ENCODE measurements at regions not wholly inside any gene's neighbourhood (a gene's known extent, or its start where the extent isn't known, plus 50 kb on each side); places are given as distances from the start of the nearest gene placed in this dataset.

DNA sequence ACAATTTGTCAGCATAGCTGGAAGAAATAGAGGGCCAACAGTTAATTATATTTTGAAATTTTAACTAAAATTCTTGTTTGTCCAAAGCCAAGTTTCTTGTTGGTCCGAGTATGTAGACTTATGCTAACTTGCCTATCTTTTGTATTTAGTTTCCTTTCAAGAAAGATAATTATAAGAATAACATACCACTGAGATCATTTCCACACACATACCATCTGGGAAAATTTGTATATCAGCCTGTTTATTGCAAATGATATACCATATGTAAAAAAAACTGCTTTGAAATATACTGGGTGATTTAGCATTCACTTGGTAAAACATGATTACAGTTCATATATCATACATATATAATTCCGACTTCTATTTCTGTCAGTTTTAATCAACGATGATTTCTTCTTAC lies 84.7 kb upstream of the ANKRD50 start:
- Histone ChIP-seq H3K36me3 (ENCODE audit: control insufficient read depth, low read depth, low read length) (no peaks in the 10 kb centered on the region), H3K9ac (ENCODE audit: low read length) (no peak overlapping the region), H3K4me3 (ENCODE audit: low read length) (no peak overlapping the region), H3K27ac (ENCODE audit: low read length) (no peak overlapping the region), H3K4me1 (ENCODE audit: control insufficient read depth, low read depth, low read length) (no peaks in the 10 kb centered on the region), H3K9me3 (ENCODE audit: control insufficient read depth, low read depth, low read length) (no peaks in the 10 kb centered on the region), H3K27me3 (ENCODE audit: control insufficient read depth, insufficient read depth, low read length) (no peaks in the 10 kb centered on the region)

DNA sequence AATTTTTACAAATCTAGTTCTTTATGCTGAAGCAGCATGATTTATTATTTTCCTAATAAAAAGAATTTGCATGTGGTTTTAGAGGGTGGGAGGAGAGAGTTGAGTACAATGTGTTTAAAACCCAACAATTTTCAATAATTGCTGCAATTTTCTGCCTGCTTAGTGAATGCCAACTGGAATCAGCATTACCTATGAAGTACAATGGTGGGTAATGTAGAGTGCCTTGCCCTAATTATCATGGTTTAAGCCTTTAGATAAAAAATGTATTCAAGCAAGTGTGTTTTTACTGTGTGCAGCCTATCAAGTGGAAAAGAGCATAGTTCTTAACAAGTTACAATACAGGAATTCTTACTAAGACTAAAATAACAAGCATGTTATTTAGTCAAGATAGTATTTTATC lies 77.9 kb upstream of the ANKRD50 start:
- H3K4me3 ChIP-seq (ENCODE audit: low read length), result no peak overlapping the region
- H3K27me3 ChIP-seq (ENCODE audit: control insufficient read depth, insufficient read depth, low read length), result no peaks in the 10 kb centered on the region
- no peak overlapping the region for H3K9ac ChIP-seq (ENCODE audit: low read length)
- no peaks in the 10 kb centered on the region for H3K4me1 ChIP-seq (ENCODE audit: control insufficient read depth, low read depth, low read length)
- no peaks in the 10 kb centered on the region for H3K36me3 ChIP-seq (ENCODE audit: control insufficient read depth, low read depth, low read length)
- H3K27ac ChIP-seq (ENCODE audit: low read length), result no peak overlapping the region
- H3K9me3 ChIP-seq (ENCODE audit: control insufficient read depth, low read depth, low read length), result no peaks in the 10 kb centered on the region

DNA sequence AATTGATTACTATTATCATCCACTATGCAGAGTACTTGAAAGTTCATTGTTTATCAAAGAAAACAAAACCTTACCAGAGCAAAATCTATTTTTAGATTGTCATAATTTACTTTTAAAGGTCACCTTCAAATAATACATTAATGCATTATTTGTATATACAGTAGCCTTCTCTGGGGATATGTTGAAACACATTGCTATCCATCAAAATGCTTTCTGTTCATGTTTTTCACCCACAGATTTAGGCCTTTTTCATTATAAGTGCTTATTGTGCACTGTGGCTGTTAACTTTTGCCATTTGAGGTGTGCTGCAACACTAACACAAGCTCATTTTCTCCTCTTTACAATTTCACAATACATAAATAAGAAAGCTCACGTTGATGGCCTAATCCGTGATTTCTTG lies 74.1 kb upstream of the ANKRD50 start:
- no peaks in the 10 kb centered on the region for H3K27me3 ChIP-seq (ENCODE audit: control insufficient read depth, insufficient read depth, low read length)
- H3K9me3 ChIP-seq (ENCODE audit: control insufficient read depth, low read depth, low read length), result no peaks in the 10 kb centered on the region
- no peak overlapping the region for H3K4me3 ChIP-seq (ENCODE audit: low read length)
- no peaks in the 10 kb centered on the region for H3K36me3 ChIP-seq (ENCODE audit: control insufficient read depth, low read depth, low read length)
- no peak overlapping the region for H3K9ac ChIP-seq (ENCODE audit: low read length)
- H3K4me1 ChIP-seq (ENCODE audit: control insufficient read depth, low read depth, low read length), result no peaks in the 10 kb centered on the region
- H3K27ac ChIP-seq (ENCODE audit: low read length), result no peak overlapping the region

DNA sequence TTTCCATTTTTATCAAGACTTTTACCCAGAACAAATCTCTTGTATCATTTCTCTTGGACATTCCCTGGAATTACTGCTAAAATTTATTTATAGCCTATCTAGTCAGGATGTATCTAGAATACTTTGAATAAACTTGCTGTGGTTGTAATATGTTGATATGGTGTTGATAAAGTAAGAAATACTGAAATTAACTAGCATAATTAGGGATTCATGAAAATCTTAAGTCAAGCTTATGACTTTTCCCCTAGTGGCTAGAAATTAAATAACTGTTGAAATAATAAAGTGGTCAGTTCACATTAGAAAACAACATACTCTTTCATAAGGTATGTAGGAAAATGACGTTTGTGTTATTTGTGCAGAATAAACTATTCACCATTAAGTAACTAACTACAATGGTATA lies 73.1 kb upstream of the ANKRD50 start:
- no peak overlapping the region for H3K27ac ChIP-seq (ENCODE audit: low read length)
- no peaks in the 10 kb centered on the region for H3K36me3 ChIP-seq (ENCODE audit: control insufficient read depth, low read depth, low read length)
- no peaks in the 10 kb centered on the region for H3K27me3 ChIP-seq (ENCODE audit: control insufficient read depth, insufficient read depth, low read length)
- H3K4me1 ChIP-seq (ENCODE audit: control insufficient read depth, low read depth, low read length), result no peaks in the 10 kb centered on the region
- H3K9ac ChIP-seq (ENCODE audit: low read length), result no peak overlapping the region
- H3K4me3 ChIP-seq (ENCODE audit: low read length), result no peak overlapping the region
- no peaks in the 10 kb centered on the region for H3K9me3 ChIP-seq (ENCODE audit: control insufficient read depth, low read depth, low read length)

DNA sequence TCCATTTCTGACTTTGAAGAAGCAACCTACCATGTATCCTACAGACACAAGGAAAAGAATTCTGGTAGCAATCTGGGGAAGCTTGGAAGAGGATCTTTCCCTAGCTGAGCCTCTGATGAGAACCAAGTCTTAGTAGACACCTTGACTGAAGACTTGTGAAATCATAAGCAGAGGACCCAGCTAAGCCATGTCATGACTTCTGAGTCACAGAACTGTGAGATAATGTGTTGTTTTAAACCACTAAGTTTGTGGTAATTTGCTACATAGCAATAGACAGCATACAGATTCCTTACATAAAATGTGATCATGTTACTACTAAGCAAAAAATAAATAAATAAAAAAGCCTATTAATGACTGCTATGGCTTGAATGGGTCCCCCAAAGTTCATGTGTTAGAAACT lies 71.3 kb upstream of the ANKRD50 start:
- Histone ChIP-seq H3K36me3 (ENCODE audit: control insufficient read depth, low read depth, low read length) (no peaks in the 10 kb centered on the region), H3K9ac (ENCODE audit: low read length) (no peak overlapping the region), H3K4me1 (ENCODE audit: control insufficient read depth, low read depth, low read length) (no peaks in the 10 kb centered on the region), H3K27me3 (ENCODE audit: control insufficient read depth, insufficient read depth, low read length) (no peaks in the 10 kb centered on the region), H3K4me3 (ENCODE audit: low read length) (no peak overlapping the region), H3K9me3 (ENCODE audit: control insufficient read depth, low read depth, low read length) (no peaks in the 10 kb centered on the region), H3K27ac (ENCODE audit: low read length) (no peak overlapping the region)

DNA sequence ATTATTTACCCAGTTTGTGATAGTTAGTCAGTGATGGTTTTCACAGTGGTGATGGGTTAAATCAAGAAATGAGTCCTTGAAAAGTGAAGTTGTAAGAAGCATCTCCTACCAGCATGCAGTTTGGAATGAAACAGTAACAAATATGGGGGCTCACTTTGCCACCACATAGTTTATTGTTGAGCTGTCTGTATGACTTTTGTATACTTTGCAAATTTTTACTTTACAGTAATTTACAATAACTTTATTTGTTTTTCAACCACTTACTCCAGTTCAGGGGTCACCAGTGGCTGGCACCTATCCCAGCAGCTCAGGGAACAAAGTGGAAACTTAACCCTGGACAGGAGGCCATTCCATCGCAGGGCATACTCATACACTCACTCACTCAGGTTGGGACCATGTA lies 64.5 kb upstream of the ANKRD50 start:
- Histone ChIP-seq H3K27me3 (ENCODE audit: control insufficient read depth, insufficient read depth, low read length) (no peaks in the 10 kb centered on the region), H3K9me3 (ENCODE audit: control insufficient read depth, low read depth, low read length) (no peaks in the 10 kb centered on the region), H3K9ac (ENCODE audit: low read length) (no peak overlapping the region), H3K4me1 (ENCODE audit: control insufficient read depth, low read depth, low read length) (no peaks in the 10 kb centered on the region), H3K27ac (ENCODE audit: low read length) (no peak overlapping the region), H3K4me3 (ENCODE audit: low read length) (no peak overlapping the region), H3K36me3 (ENCODE audit: control insufficient read depth, low read depth, low read length) (no peaks in the 10 kb centered on the region)

DNA sequence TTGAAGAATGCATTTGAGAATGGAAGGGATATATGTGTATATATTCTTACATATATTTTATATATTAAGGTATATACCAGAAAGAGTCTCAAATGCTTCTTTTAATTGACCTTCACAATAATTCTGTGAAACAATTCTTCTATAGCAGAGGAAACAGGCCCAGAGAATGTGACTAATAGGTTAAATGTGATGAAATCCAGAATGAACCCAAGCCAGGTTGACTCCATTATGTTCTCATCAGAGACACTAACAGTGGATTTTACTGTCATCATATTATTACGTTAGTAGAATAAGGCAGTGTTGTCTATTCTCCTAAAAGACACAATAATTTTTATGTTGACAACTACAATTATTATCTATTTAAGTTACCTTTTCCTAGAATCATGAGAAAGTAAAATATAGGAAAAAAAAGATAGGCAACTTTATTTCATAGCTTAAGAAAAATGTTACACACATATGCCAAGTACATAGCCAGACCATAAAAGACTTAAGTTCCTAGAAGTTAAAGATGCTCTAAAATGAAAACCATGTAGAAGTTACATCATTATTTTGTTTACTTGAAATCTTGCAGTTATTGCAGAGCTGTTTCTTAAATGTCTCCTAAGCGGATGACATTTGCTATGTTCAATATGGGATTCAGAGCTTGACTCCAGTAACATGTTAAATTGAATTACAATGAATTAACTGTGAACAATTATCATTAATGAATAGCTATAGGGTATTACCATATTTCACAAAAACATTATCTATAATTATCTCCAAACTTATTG lies 56.2 kb upstream of the ANKRD50 start:
- H3K27me3 ChIP-seq (ENCODE audit: control insufficient read depth, insufficient read depth, low read length), result no peaks in the 10 kb centered on the region
- no peaks in the 10 kb centered on the region for H3K4me1 ChIP-seq (ENCODE audit: control insufficient read depth, low read depth, low read length)
- H3K36me3 ChIP-seq (ENCODE audit: control insufficient read depth, low read depth, low read length), result no peaks in the 10 kb centered on the region
- no peak overlapping the region for H3K27ac ChIP-seq (ENCODE audit: low read length)
- no peak overlapping the region for H3K9ac ChIP-seq (ENCODE audit: low read length)
- no peak overlapping the region for H3K4me3 ChIP-seq (ENCODE audit: low read length)
- H3K9me3 ChIP-seq (ENCODE audit: control insufficient read depth, low read depth, low read length), result no peaks in the 10 kb centered on the region

DNA sequence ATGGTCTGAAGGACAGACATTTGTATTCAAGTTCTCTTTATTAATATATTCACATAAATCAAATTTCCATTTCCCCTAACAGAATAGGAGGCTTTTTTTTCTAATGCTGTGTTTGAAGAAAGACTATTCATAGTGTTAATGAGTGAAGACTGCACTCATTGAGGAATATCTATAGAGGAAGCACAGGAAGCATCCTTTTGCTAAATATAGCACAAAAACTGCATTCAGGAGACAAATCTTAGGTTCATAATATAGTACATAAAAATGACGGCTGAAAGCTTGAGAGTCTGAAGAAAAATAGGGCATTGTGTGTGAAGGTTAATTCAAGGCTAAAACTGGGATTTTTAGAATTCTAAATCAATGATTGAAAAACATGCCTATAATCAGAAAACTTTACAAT lies 50.4 kb upstream of the ANKRD50 start:
- no peaks in the 10 kb centered on the region for H3K4me1 ChIP-seq (ENCODE audit: control insufficient read depth, low read depth, low read length)
- no peaks in the 10 kb centered on the region for H3K27me3 ChIP-seq (ENCODE audit: control insufficient read depth, insufficient read depth, low read length)
- H3K27ac ChIP-seq (ENCODE audit: low read length), result no peak overlapping the region
- no peaks in the 10 kb centered on the region for H3K36me3 ChIP-seq (ENCODE audit: control insufficient read depth, low read depth, low read length)
- no peak overlapping the region for H3K9ac ChIP-seq (ENCODE audit: low read length)
- no peak overlapping the region for H3K4me3 ChIP-seq (ENCODE audit: low read length)
- H3K9me3 ChIP-seq (ENCODE audit: control insufficient read depth, low read depth, low read length), result no peaks in the 10 kb centered on the region
